ENCODE measurements at regions not wholly inside any gene's neighbourhood (a gene's known extent, or its start where the extent isn't known, plus 50 kb on each side); places are given as distances from the start of the nearest gene placed in this dataset.

- Histone ChIP-seq H3K36me3 (no peaks in the 10 kb centered on the region), H3K9me3 (peaks cover 0 to 8% (median 3%) of the 10 kb centered on the region in 4 donors), H3K4me3 (no peak overlapping the region), H3K27ac (replicated peaks in 1 of 4) (no peak overlapping the region), H3K27me3 (no peaks in the 10 kb centered on the region), H3K4me1 (no peaks in the 10 kb centered on the region)
- TF ChIP-seq POLR2AphosphoS5 (IDR thresholded peaks at IDR 0.05) (no peak), EP300 (IDR thresholded peaks at IDR 0.05) (no peak), CTCF (IDR thresholded peaks at IDR 0.05) (no peak), POLR2A (IDR thresholded peaks at IDR 0.05; ENCODE audit: low read depth) (no peak)
- intact Hi-C loops (cut with DNase I), result no loop called here
- no peak for DNase-seq (ENCODE audit: extremely low spot score)
- 91% methylated on average over 1 of the region's 1 CpG for WGBS
These were observed 683.2 kb upstream of the NCAM2 start for GRCh38 chr21:20315042-20315441.

- intact Hi-C loops (cut with DNase I), result no loop called here
- no peaks in the 10 kb centered on the region for H3K27me3 ChIP-seq
- H3K36me3 ChIP-seq, result no peaks in the 10 kb centered on the region
- H3K4me1 ChIP-seq, result no peaks in the 10 kb centered on the region
- H3K9me3 ChIP-seq, result no peaks in the 10 kb centered on the region
- 88% methylated on average over 6 of the region's 6 CpGs for WGBS
- TF ChIP-seq CTCF (IDR thresholded peaks at IDR 0.05), result no peak
- TF ChIP-seq EP300 (IDR thresholded peaks at IDR 0.05), result no peak
- TF ChIP-seq POLR2AphosphoS5 (IDR thresholded peaks at IDR 0.05), result no peak
- TF ChIP-seq POLR2A (IDR thresholded peaks at IDR 0.05; ENCODE audit: low read depth), result no peak
- H3K4me3 ChIP-seq, result no peak overlapping the region
- no peak for DNase-seq (ENCODE audit: extremely low spot score)
- H3K27ac ChIP-seq (replicated peaks in 1 of 4), result no peak overlapping the region
These were observed 668.6 kb upstream of the NCAM2 start for GRCh38 chr21:20329636-20330035.

GRCh38 chr21:20330652-20331051, 667.6 kb upstream of the NCAM2 start:
- DNase-seq (ENCODE audit: extremely low spot score), result no peak
- intact Hi-C loops (cut with DNase I), result no loop called here
- TF ChIP-seq EP300 (IDR thresholded peaks at IDR 0.05) (no peak), POLR2A (IDR thresholded peaks at IDR 0.05; ENCODE audit: low read depth) (no peak), POLR2AphosphoS5 (IDR thresholded peaks at IDR 0.05) (no peak), CTCF (IDR thresholded peaks at IDR 0.05) (no peak)
- WGBS, result 85% methylated on average over 3 of the region's 3 CpGs
- no peak overlapping the region for H3K27ac ChIP-seq (replicated peaks in 1 of 4)
- no peak overlapping the region for H3K4me3 ChIP-seq
- H3K27me3 ChIP-seq, result no peaks in the 10 kb centered on the region
- H3K4me1 ChIP-seq, result no peaks in the 10 kb centered on the region
- no peaks in the 10 kb centered on the region for H3K9me3 ChIP-seq
- H3K36me3 ChIP-seq, result no peaks in the 10 kb centered on the region

- no peaks in the 10 kb centered on the region for H3K27me3 ChIP-seq
- intact Hi-C loops (cut with DNase I), result no loop called here
- H3K4me3 ChIP-seq, result no peak overlapping the region
- no peaks in the 10 kb centered on the region for H3K36me3 ChIP-seq
- TF ChIP-seq POLR2A (IDR thresholded peaks at IDR 0.05; ENCODE audit: low read depth), result no peak
- TF ChIP-seq CTCF (IDR thresholded peaks at IDR 0.05), result no peak
- no peak for TF ChIP-seq EP300 (IDR thresholded peaks at IDR 0.05)
- TF ChIP-seq POLR2AphosphoS5 (IDR thresholded peaks at IDR 0.05), result no peak
- no peaks in the 10 kb centered on the region for H3K4me1 ChIP-seq
- H3K27ac ChIP-seq (replicated peaks in 1 of 4), result no peak overlapping the region
- no peaks in the 10 kb centered on the region for H3K9me3 ChIP-seq
- 80% methylated on average over 2 of the region's 2 CpGs for WGBS
- no peak for DNase-seq (ENCODE audit: extremely low spot score)
These were observed 663.6 kb upstream of the NCAM2 start for GRCh38 chr21:20334585-20334984.

- Histone ChIP-seq H3K4me3 (no peak overlapping the region), H3K9me3 (peaks cover 0 to 4% (median 0%) of the 10 kb centered on the region in 4 donors), H3K4me1 (no peaks in the 10 kb centered on the region), H3K27me3 (no peaks in the 10 kb centered on the region), H3K27ac (replicated peaks in 1 of 4) (no peak overlapping the region), H3K36me3 (no peaks in the 10 kb centered on the region)
- TF ChIP-seq POLR2AphosphoS5 (IDR thresholded peaks at IDR 0.05) (no peak), EP300 (IDR thresholded peaks at IDR 0.05) (no peak), CTCF (IDR thresholded peaks at IDR 0.05) (no peak), POLR2A (IDR thresholded peaks at IDR 0.05; ENCODE audit: low read depth) (no peak)
- WGBS, result 73% methylated on average over 4 of the region's 4 CpGs
- intact Hi-C loops (cut with DNase I), result no loop called here
- DNase-seq (ENCODE audit: extremely low spot score), result no peak
These were observed 656.8 kb upstream of the NCAM2 start for GRCh38 chr21:20341431-20341830.
